ENCODE measurements at regions not wholly inside any gene's neighbourhood (a gene's known extent, or its start where the extent isn't known, plus 50 kb on each side); places are given as distances from the start of the nearest gene placed in this dataset.

GRCh38 chr5:152094060-152094459 lies 169.4 kb upstream of the GLRA1 start:
- TF ChIP-seq ZBTB7A (IDR thresholded peaks at IDR 0.05; ENCODE audit: low read depth) = no peak
- TF ChIP-seq TCF12 (IDR thresholded peaks at IDR 0.05; ENCODE audit: low read depth) = no peak
- TF ChIP-seq REST (IDR thresholded peaks at IDR 0.05; ENCODE audit: low read depth) = no peak
- TF ChIP-seq CEBPB (IDR thresholded peaks at IDR 0.05) = no peak
- TF ChIP-seq TAF1 (IDR thresholded peaks at IDR 0.05; ENCODE audit: low read depth) = no peak
- TF ChIP-seq TEAD4 (IDR thresholded peaks at IDR 0.05) = no peak
- TF ChIP-seq FOXM1 (IDR thresholded peaks at IDR 0.05; ENCODE audit: borderline replicate concordance, low read depth) = no peak
- no peak for TF ChIP-seq CREB1 (IDR thresholded peaks at IDR 0.05; ENCODE audit: low read depth)
- TF ChIP-seq EP300 (IDR thresholded peaks at IDR 0.05; ENCODE audit: borderline replicate concordance) = no peak
- no peak for TF ChIP-seq MAX (IDR thresholded peaks at IDR 0.05)
- TF ChIP-seq NFIC (IDR thresholded peaks at IDR 0.05) = no peak
- TF ChIP-seq RAD21 (IDR thresholded peaks at IDR 0.05; ENCODE audit: low read depth) = no peak
- TF ChIP-seq USF1 (IDR thresholded peaks at IDR 0.05) = no peak
- TF ChIP-seq YY1 (IDR thresholded peaks at IDR 0.05; ENCODE audit: low read depth) = no peak

- TF ChIP-seq CREB1 (IDR thresholded peaks at IDR 0.05; ENCODE audit: low read depth) (no peak), TAF1 (IDR thresholded peaks at IDR 0.05; ENCODE audit: low read depth) (no peak), RAD21 (IDR thresholded peaks at IDR 0.05; ENCODE audit: low read depth) (no peak)
These were observed 167.9 kb upstream of the GLRA1 start for GRCh38 chr5:152092580-152092979.

GRCh38 chr5:152089644-152090043 lies 165.0 kb upstream of the GLRA1 start:
- no peak for TF ChIP-seq EGR1 (IDR thresholded peaks at IDR 0.05)
- TF ChIP-seq FOXM1 (IDR thresholded peaks at IDR 0.05; ENCODE audit: borderline replicate concordance, low read depth) = no peak
- TF ChIP-seq CREB1 (IDR thresholded peaks at IDR 0.05; ENCODE audit: low read depth) = no peak
- no peak for TF ChIP-seq MAX (IDR thresholded peaks at IDR 0.05)
- TF ChIP-seq TCF12 (IDR thresholded peaks at IDR 0.05; ENCODE audit: low read depth) = no peak
- no peak for TF ChIP-seq ZBTB7A (IDR thresholded peaks at IDR 0.05; ENCODE audit: low read depth)
- TF ChIP-seq REST (IDR thresholded peaks at IDR 0.05; ENCODE audit: low read depth) = no peak
- TF ChIP-seq TAF1 (IDR thresholded peaks at IDR 0.05; ENCODE audit: low read depth) = no peak
- no peak for TF ChIP-seq USF1 (IDR thresholded peaks at IDR 0.05)
- TF ChIP-seq NFIC (IDR thresholded peaks at IDR 0.05) = no peak
- TF ChIP-seq EP300 (IDR thresholded peaks at IDR 0.05; ENCODE audit: borderline replicate concordance) = no peak
- TF ChIP-seq RAD21 (IDR thresholded peaks at IDR 0.05; ENCODE audit: low read depth) = no peak
- no peak for TF ChIP-seq TEAD4 (IDR thresholded peaks at IDR 0.05)
- TF ChIP-seq CEBPB (IDR thresholded peaks at IDR 0.05) = no peak

GRCh38 chr5:152086668-152087067 lies 162.0 kb upstream of the GLRA1 start:
- TF ChIP-seq TCF12 (IDR thresholded peaks at IDR 0.05; ENCODE audit: low read depth) (no peak), USF1 (IDR thresholded peaks at IDR 0.05) (no peak), ZBTB7A (IDR thresholded peaks at IDR 0.05; ENCODE audit: low read depth) (no peak), TEAD4 (IDR thresholded peaks at IDR 0.05) (no peak), CEBPB (IDR thresholded peaks at IDR 0.05) (no peak), REST (IDR thresholded peaks at IDR 0.05; ENCODE audit: low read depth) (no peak), MAX (IDR thresholded peaks at IDR 0.05) (no peak), EP300 (IDR thresholded peaks at IDR 0.05; ENCODE audit: borderline replicate concordance) (no peak), FOXM1 (IDR thresholded peaks at IDR 0.05; ENCODE audit: borderline replicate concordance, low read depth) (no peak), NFIC (IDR thresholded peaks at IDR 0.05) (no peak), RAD21 (IDR thresholded peaks at IDR 0.05; ENCODE audit: low read depth) (no peak), YY1 (IDR thresholded peaks at IDR 0.05; ENCODE audit: low read depth) (no peak), CREB1 (IDR thresholded peaks at IDR 0.05; ENCODE audit: low read depth) (no peak), EGR1 (IDR thresholded peaks at IDR 0.05) (no peak)

All from Ishikawa (cell line).